HUES64 (cell line): ENCODE measurements at regions not wholly inside any gene's neighbourhood (a gene's known extent, or its start where the extent isn't known, plus 50 kb on each side); places are given as distances from the start of the nearest gene placed in this dataset.
"Not testable (repeated sequence)": the region's sequence is repeated elsewhere in the genome, so short reads cannot be mapped to it uniquely, and the experiment has no call there.

Experiments
- H3K27ac ChIP-seq: 2 replicates; pipeline ENCODE4 v1.7.0; 2013; ENCODE audit warnings: low read depth, low read length, inconsistent platforms
- H3K27me3 ChIP-seq: 2 replicates; pipeline ENCODE4 v1.6.1; 2013; ENCODE audit warnings: mild to moderate bottlenecking, low read length; ENCODE audit not compliant: insufficient read depth
- H3K36me3 ChIP-seq: 2 replicates; pipeline ENCODE4 v1.6.1; 2013; ENCODE audit warnings: mild to moderate bottlenecking, low read length; ENCODE audit not compliant: insufficient read depth
- H3K4me1 ChIP-seq: 2 replicates; pipeline ENCODE4 v1.6.1; 2013; ENCODE audit warnings: mild to moderate bottlenecking, low read length, moderate library complexity; ENCODE audit not compliant: insufficient read depth
- H3K4me3 ChIP-seq: 2 replicates; pipeline ENCODE4 v1.5.1; 2013; ENCODE audit warnings: mild to moderate bottlenecking, low read length, moderate library complexity
- H3K9ac ChIP-seq: 2 replicates; pipeline ENCODE4 v1.6.1; 2013; ENCODE audit warnings: mild to moderate bottlenecking, low read depth, low read length
- H3K9me3 ChIP-seq: 2 replicates; pipeline ENCODE4 v1.6.1; 2013; ENCODE audit warnings: low read depth, low read length; ENCODE audit not compliant: insufficient read depth
- WGBS: fragments of 150-250, 120-280 bp; methylation state at CpG from one replicate; pipeline ENCODE4 v1.1.7; 2013; ENCODE audit warnings: missing lambda C conversion rate; 5-methylcytosine and 5-hydroxymethylcytosine counted together

- H3K9ac ChIP-seq: no peak overlapping the region
- H3K27me3 ChIP-seq: no peaks in the 10 kb centered on the region
- H3K4me1 ChIP-seq: no peaks in the 10 kb centered on the region
- H3K4me3 ChIP-seq: no peak overlapping the region
- 95% methylated on average over 4 of the region's 4 CpGs for WGBS
- no peak overlapping the region for H3K27ac ChIP-seq
- H3K36me3 ChIP-seq: no peaks in the 10 kb centered on the region
- peaks cover 10% of the 10 kb centered on the region for H3K9me3 ChIP-seq
Observed at GRCh38 chr5:118320121-118320520, 668.2 kb downstream of the DTWD2 start.

- WGBS: 88% methylated on average over 3 of the region's 3 CpGs
- no peak overlapping the region for H3K27ac ChIP-seq
- H3K4me3 ChIP-seq: no peak overlapping the region
- H3K4me1 ChIP-seq: no peaks in the 10 kb centered on the region
- H3K27me3 ChIP-seq: no peaks in the 10 kb centered on the region
- no peaks in the 10 kb centered on the region for H3K9me3 ChIP-seq
- no peaks in the 10 kb centered on the region for H3K36me3 ChIP-seq
- no peak overlapping the region for H3K9ac ChIP-seq
Observed at GRCh38 chr5:118314931-118315330, 673.4 kb downstream of the DTWD2 start.

- 83% methylated on average over 1 of the region's 5 CpGs for WGBS
- no peaks in the 10 kb centered on the region for H3K9me3 ChIP-seq
- no peaks in the 10 kb centered on the region for H3K36me3 ChIP-seq
- no peak overlapping the region for H3K4me3 ChIP-seq
- H3K27ac ChIP-seq: no peak overlapping the region
- H3K4me1 ChIP-seq: peaks cover 5% of the 10 kb centered on the region
- H3K9ac ChIP-seq: no peak overlapping the region
- H3K27me3 ChIP-seq: no peaks in the 10 kb centered on the region
Observed at GRCh38 chr5:118311103-118311819, 677.1 kb downstream of the DTWD2 start.

- 85% methylated on average over 3 of the region's 3 CpGs for WGBS
- no peak overlapping the region for H3K27ac ChIP-seq
Observed at GRCh38 chr5:118310401-118310800, 677.9 kb downstream of the DTWD2 start.

GRCh38 chr5:118303296-118303695, 685.1 kb downstream of the DTWD2 start:
- Histone ChIP-seq H3K4me1 (no peaks in the 10 kb centered on the region), H3K36me3 (no peaks in the 10 kb centered on the region), H3K27ac (no peak overlapping the region), H3K9ac (no peak overlapping the region), H3K9me3 (no peaks in the 10 kb centered on the region), H3K4me3 (no peak overlapping the region), H3K27me3 (no peaks in the 10 kb centered on the region)
- WGBS: 94% methylated on average over 2 of the region's 2 CpGs

More at GRCh38 chr5:118310401-118310800, 677.9 kb downstream of the DTWD2 start:
- no peak overlapping the region for H3K9ac ChIP-seq
- peaks cover 5% of the 10 kb centered on the region for H3K4me1 ChIP-seq
- no peaks in the 10 kb centered on the region for H3K27me3 ChIP-seq
- no peak overlapping the region for H3K4me3 ChIP-seq
- no peaks in the 10 kb centered on the region for H3K36me3 ChIP-seq
- H3K9me3 ChIP-seq: no peaks in the 10 kb centered on the region

GRCh38 chr5:118302786-118303185, 685.6 kb downstream of the DTWD2 start:
- Histone ChIP-seq H3K36me3 (no peaks in the 10 kb centered on the region), H3K9me3 (no peaks in the 10 kb centered on the region), H3K27ac (no peak overlapping the region), H3K4me3 (no peak overlapping the region), H3K27me3 (no peaks in the 10 kb centered on the region), H3K9ac (no peak overlapping the region), H3K4me1 (no peaks in the 10 kb centered on the region)
- 90% methylated on average over 1 of the region's 1 CpG for WGBS

- Histone ChIP-seq H3K4me3 (no peak overlapping the region), H3K4me1 (no peaks in the 10 kb centered on the region), H3K36me3 (no peaks in the 10 kb centered on the region), H3K9me3 (no peaks in the 10 kb centered on the region), H3K9ac (no peak overlapping the region), H3K27ac (no peak overlapping the region), H3K27me3 (no peaks in the 10 kb centered on the region)
- WGBS: 95% methylated on average over 3 of the region's 3 CpGs
Observed at GRCh38 chr5:118301696-118302095, 686.7 kb downstream of the DTWD2 start.

GRCh38 chr5:118295045-118295444, 693.3 kb downstream of the DTWD2 start:
- no peaks in the 10 kb centered on the region for H3K36me3 ChIP-seq
- H3K4me3 ChIP-seq: no peak overlapping the region
- WGBS: 15% methylated on average over 5 of the region's 5 CpGs
- H3K27me3 ChIP-seq: no peaks in the 10 kb centered on the region
- H3K4me1 ChIP-seq: peaks cover 20% of the 10 kb centered on the region; the same call in 1 of the 2 replicates
- H3K9ac ChIP-seq: 0 out of 2 replicates have a peak overlapping the region, but pooled peaks have one; percentile 13
- H3K9me3 ChIP-seq: no peaks in the 10 kb centered on the region
- H3K27ac ChIP-seq: no peak overlapping the region

- no peak overlapping the region for H3K4me3 ChIP-seq
- no peaks in the 10 kb centered on the region for H3K27me3 ChIP-seq
- peaks cover 20% of the 10 kb centered on the region; the same call in 1 of the 2 replicates for H3K4me1 ChIP-seq
- H3K27ac ChIP-seq: no peak overlapping the region
- WGBS: 92% methylated on average over 2 of the region's 2 CpGs
- H3K9ac ChIP-seq: no peak overlapping the region
- no peaks in the 10 kb centered on the region for H3K36me3 ChIP-seq
- H3K9me3 ChIP-seq: no peaks in the 10 kb centered on the region
Observed at GRCh38 chr5:118293378-118293777, 695.0 kb downstream of the DTWD2 start.

GRCh38 chr5:118290204-118290603, 698.1 kb downstream of the DTWD2 start:
- Histone ChIP-seq H3K27me3 (no peaks in the 10 kb centered on the region), H3K4me3 (no peak overlapping the region), H3K36me3 (no peaks in the 10 kb centered on the region), H3K4me1 (peaks cover 16% of the 10 kb centered on the region; the same call in 1 of the 2 replicates), H3K9ac (no peak overlapping the region), H3K9me3 (no peaks in the 10 kb centered on the region), H3K27ac (no peak overlapping the region)
- WGBS: 89% methylated on average over 1 of the region's 1 CpG

GRCh38 chr5:118284230-118284629, 704.1 kb downstream of the DTWD2 start:
- not testable (repeated sequence) for H3K4me1 ChIP-seq, H3K27me3 ChIP-seq, H3K36me3 ChIP-seq, H3K4me3 ChIP-seq, H3K9me3 ChIP-seq, H3K27ac ChIP-seq, H3K9ac ChIP-seq
- 93% methylated on average over 3 of the region's 4 CpGs for WGBS
